ENCODE measurements at regions not wholly inside any gene's neighbourhood (a gene's known extent, or its start where the extent isn't known, plus 50 kb on each side); places are given as distances from the start of the nearest gene placed in this dataset.
A peak's percentile ranks its signal among the peaks of the same experiment; 100 is the strongest.
"Not testable (repeated sequence)": the region's sequence is repeated elsewhere in the genome, so short reads cannot be mapped to it uniquely, and the experiment has no call there.

DNA sequence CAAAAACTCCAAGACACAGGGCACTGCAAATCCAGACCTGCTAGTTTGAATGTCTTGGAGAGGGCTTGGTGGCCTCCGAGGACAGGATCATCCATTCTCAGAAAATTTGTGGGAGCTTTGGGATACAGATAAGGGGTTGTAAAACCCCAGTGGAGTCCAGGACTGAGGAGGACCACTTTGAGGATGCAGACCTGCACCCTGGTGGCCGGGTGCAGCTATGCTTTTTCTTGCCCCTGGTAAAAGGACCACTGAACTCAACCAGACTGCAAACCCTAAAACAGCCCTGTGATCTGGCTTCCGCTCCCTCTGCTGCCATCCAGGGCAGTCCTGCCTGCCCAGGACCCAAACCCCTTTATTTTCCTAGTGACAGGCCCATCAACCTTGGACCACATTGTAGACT lies 169.5 kb upstream of the DAAM1 start:
- no peak for DNase-seq

DNA sequence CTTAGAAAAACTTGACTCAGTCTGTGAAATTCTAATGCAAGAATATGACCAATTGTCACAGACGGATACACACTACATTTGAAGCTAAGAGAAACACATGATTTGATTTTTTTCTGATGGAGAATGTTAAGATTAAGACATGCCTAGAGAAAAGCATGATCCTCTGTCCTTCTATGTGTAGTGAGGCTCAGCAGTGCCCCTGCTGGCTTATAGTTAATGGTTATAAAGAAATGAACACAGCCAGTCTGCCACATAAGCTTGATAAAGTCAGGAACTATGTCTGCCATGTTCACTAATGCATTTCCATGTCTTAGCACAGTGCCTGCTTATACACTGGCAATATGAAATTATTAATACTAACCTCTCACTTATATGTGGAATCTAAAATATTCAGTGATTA lies 168.1 kb upstream of the DAAM1 start:
- no peak for DNase-seq

DNA sequence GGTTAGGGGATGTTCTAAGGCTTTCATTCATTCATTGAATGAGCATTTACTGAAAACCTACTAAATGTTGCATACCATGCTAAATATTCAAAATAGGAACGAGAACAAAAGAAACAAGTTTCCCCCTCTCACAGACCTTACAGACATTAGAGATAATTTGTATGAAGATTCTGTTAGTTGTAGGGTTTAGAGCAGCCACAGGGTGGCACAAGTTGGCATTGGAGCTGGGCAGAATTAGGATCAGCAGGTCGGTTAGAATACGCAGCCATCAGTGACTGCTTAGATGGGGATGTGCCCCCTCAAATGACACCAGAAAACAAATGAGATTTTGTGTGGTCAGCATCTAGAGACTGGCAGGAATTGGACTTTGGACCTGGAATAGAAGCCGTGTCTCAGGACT lies 166.3 kb upstream of the DAAM1 start:
- DNase-seq: no peak

DNA sequence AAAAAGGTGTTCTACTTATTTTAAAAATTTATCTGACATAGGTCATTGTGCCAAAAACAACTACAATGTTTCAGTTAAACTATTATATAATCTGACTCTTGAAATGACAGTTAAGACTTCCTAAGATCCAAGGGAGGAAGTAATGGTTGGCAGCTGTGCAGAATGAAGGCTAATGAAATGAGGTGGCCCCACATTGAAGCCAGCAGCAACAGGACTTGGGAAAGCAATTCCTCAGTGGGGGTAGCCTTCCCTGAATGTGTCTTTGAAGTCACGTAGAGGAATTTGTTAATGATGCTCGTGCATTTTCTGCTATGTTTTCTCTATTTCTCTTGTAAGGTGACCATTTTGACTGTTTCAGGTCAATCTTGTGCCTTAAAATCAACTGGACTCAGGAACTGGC lies 162.4 kb upstream of the DAAM1 start:
- DNase-seq: no peak

DNA sequence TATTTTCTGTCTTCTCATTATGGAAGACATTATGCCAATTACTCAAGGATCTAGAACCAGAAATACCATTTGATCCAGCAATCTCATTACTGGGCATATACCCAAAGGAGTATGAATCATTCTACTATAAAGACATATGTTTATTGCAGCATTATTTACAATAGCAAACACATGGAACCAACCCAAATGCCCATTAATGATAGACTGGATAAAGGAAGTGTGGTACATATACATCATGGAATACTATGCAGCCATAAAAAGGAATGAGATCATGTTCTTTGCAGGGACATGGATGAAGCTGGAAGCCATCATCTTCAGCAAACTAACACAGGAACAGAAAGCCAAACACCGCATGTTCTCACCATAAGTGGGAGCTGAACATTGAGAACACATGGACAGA lies 161.8 kb upstream of the DAAM1 start:
- not testable (repeated sequence) for DNase-seq

DNA sequence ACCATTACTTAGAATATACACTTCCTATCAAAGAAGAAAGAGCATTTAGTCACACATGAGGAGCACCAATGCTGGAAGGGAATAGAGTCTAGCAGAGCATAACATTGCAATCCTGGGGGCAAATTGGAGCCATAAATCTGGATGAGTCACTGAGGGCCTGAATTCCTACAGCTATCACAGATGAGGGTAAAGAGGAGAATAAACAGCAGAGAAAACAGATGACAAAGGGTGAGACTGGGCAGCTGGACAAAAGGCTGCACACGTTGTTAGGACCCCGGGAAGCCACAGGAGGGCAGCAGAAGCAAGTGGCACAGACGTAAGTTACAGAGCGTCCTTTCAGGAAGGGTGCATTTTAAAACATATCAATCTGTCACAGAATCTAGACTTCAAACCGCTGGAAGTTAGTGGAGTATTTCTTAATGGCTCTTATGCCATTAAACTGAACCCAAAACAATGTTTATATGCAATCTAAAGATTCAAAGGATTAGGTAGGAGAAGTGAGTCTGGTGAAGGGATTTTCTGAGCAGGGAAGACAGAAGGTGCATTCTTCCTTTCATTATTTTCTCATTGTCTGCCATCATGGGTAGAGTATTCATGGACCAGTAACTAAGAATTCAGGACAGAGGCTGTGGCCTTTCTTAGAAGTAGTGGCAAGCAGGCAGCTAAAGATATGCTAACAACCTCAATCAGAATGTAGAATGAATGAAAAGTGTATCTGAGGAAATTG lies 159.8 kb upstream of the DAAM1 start:
- no peak for DNase-seq

DNA sequence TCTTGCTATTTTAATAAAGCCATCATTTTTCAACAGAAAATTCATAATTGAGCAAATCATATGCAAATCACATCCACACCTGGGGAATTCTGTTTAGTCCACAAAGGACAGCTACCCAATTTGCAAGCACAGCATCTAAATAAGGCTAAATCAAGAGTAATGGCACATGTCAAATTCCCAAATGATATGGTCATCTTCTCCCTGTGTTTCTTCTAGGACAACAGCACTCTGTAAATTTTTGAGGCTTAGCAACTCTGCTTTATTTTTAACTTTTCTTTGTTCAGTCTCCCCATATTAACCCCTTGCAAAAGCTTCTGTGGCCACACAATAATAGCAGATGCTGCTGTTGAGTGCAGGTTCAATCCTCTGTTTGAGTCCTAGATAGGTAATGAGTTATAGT lies 155.6 kb upstream of the DAAM1 start:
- DNase-seq: no peak

DNA sequence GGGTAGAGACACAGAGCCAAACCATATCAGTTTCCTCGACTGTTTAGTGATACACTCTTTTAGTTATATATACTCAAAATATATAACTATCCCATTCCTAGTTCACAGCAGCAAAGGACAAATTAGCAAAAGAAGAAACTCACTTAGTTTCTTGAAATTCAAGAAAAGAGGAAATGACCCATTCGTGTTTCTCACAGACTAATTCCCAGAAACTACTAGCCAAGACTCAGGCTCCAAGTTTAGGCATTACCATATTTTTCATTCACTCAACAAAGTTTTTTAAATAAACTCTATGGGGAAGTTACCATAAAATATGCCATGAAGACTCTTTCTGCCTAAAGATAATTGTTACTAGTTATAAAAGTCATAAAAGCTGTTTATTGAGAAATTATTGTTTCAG lies 152.3 kb upstream of the DAAM1 start:
- no peak for DNase-seq

DNA sequence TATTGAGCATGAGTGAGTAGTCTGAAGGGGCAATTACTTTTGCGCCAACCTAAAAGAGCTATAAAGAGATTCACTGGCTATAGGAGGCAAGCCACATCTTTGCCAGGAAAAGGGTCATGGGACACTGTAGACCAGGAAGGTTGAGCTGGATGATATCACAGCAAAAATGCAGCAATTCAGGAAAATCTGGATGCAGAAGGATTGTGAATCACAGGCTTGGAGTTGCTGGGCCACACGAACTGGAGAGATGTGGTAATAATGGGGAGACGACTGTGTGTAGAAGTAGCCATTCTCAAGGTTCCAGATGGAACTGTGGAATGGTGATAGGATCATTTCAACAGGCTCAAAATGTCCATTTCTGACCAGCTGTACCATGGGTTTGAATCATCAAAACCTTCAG lies 151.4 kb upstream of the DAAM1 start:
- no peak for DNase-seq

DNA sequence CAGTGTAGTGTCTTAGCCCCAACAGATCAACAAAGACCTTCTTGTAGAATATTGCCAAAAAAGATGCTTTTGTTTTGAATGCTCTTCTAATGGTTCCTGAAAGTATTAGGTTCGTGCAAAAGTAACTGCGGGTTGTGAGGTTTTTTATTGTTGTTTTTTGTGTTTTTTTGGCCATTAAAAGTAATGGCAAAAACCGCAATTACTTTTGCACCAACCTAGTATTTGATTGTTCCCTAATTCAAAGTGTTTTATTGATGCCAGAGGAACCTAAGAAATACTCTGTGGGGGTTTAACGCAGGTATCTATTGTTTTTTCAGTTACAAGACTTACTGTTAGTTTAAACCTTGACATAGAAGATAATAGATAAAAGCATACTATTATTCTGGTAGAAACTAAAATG lies 150.8 kb upstream of the DAAM1 start:
- no peak for DNase-seq

DNA sequence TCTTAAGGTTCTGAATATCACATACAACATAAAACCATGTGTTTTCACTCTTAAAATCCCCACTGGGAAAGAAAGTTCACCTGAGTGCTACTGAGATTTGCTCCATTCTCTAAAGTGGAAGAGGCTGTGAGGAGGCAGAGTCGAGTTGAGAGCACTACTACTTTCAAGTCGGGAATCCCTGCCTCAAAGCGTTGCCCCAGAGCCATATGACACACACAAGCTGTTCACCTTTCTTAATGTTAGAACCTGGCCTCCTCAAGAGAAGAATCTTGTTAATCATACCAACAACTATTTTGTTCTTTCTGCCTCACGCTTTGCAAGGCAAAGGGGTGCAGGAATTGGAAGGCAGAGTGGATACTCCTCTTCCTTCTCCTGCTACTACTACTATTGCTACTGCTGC lies 149.7 kb upstream of the DAAM1 start:
- no peak for DNase-seq

DNA sequence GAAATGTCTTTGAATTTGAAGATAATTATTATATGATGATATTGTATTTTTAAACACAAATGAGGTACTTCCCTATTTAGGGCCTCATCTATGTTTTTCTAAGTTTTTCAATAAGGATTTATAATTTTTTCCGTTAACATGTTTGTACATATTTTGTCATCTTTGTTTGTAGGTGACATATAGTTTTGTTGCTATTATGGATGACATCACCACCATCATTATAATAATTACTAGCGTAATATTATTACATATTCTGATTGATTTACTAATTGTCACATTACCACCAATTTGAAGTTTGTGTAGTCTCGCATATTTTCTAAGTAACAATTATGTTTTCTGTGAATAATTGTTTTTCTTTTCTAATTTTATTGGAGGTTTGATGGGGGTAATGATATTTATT lies 147.2 kb upstream of the DAAM1 start:
- no peak for DNase-seq

DNA sequence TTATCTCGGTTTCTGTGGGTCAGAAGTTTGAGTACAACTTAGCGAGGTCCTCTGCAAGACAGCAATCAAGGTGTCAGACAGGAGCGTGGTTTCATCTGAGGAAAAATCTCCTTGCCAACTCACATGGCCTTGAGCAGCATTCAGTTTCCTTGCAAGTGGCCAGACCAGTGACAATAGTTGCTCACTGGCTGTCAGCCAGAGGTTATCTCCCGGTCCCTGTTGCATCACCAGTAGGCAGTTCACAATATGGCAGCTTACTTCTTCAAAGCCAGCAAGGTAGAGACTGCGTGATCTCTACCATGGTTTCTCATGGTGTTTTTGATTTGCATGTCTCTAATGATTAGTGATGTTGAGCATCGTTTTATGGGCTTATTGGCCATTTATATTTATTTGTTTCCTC lies 143.8 kb upstream of the DAAM1 start:
- no peak for DNase-seq

DNA sequence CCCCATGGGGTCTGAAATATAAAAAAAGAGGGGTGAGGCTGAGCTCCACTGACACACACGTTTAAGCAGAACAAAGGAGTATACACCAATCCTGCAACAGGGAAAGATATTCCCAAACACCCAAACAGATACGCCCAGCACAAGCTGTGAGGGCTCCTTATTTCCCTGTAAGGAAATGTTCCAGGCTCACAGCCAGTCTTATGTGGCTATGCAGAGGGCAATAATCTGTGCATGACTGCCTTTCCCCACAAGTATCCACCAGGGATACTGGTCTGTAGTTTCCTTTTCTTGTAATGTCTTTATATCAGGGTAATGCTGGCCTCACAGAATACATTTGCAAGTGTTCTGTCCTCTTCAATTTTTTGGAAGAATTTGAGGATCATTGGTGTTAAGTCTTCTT lies 141.7 kb upstream of the DAAM1 start:
- no peak for DNase-seq

DNA sequence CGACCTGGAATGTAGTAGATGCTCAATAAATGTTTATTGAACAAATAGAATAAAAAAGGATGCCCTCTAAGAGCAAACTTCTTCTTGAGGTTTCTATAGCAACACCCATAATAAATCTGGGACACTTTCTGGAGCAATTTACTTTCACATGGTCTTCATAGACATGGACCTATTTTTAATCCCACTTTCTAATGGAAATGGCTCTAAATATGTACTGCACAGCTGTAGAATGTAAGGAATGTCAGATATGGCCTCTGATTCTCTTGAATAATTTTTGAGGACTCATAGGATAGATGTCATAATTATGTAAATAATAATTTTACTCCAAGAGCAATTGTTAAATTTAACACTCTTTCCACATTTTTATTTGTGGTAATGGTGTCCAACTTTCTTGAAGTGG lies 133.5 kb upstream of the DAAM1 start:
- DNase-seq: no peak

DNA sequence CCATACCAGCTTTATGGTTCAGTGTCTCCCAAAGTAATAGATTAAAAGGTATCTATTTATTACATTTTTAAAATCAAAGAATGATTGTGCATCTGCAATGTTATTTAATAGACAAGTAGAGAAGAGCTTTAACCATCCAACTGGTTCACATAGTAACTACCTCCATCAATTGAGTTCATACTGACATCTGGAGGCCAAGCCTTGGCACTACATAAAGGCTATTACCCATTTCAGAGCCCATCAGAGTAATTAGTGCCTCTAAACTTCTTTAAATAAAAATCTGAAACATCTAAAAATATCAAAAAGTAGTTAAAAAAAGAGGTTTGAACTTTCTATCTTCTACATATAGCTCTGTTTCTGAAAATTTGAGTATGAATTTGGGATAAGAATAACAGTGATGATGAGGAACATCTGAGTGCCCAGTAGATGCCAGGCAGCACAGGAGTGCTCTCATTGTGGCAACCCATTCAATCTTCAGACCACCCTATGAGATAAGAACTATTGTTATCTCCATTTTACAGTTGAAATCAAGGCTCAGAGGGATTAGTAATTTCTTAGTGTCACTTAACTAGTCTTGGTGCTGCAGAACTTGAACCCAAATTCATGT lies 132.9 kb upstream of the DAAM1 start:
- DNase-seq: peak; percentile 20

DNA sequence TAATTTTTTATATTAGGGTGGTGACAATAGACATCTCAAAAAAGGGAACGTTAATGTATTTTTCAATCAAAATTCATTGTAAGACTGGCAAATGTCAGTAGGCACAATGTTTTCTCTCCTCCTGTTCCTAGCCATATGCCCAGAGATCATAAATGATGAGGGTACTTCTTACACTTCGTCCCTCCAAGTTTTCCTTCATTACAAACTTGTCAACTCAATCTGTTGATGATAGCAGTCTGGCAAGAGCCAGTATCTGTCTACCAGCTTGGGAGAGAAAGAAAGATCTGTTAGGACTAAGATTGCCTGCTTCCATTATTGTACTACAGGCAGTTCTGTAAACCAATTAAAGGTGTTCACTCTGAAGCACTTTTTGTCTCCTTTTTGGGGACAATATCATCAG lies 130.9 kb upstream of the DAAM1 start:
- no peak for DNase-seq

DNA sequence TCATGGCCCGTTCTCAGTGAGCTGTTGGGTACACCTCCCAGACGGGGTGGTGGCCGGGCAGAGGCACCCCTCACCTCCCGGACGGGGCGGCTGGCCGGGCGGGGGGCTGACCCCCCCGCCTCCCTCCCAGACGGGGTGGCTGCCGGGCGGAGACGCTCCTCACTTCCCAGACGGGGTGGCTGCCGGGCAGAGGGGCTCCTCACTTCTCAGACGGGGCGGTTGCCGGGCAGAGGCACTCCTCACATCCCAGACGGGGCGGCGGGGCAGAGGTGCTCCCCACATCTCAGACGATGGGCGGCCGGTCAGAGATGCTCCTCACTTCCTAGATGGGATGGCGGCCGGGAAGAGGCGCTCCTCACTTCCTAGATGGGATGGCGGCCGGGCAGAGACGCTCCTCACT lies 129.7 kb upstream of the DAAM1 start:
- not testable (repeated sequence) for DNase-seq

DNA sequence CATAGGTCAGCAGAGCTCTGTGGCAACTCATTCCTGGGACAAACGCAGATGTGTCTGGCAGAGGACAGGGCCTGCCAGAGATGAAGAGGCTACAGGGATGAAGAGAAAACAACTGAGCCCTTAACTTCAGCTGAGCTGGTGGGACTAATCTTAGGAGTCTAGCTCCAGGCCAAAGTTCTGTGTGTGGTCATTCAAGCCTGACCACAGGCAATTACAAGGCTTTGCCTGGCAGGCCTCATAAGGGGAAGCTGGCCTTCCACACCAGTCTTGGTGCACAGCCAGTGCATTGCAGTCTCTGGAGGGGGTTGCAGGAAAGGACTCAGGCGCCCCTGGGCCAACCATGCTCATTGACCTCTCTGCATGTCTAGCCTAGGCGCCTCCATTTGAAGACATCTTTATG lies 127.6 kb upstream of the DAAM1 start:
- no peak for DNase-seq

DNA sequence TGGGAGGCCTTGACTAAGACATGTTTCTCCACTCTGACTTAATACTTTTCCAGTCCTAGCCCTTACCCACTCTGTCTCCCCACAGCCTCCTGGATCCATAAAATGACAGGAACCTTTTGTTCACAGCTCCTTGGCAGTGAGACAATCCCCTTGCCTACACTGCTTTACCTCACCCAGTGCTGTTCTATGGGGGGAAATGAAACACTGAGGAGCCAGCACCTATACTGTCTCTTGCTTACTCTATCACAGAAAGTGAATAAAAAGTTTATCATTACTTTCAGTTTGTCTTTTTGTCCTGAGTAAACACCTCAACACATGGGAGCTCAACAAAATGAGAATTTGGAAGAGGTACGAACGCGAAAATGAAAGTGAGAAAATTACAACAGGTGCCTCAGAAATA lies 127.2 kb upstream of the DAAM1 start:
- no peak for DNase-seq

DNA sequence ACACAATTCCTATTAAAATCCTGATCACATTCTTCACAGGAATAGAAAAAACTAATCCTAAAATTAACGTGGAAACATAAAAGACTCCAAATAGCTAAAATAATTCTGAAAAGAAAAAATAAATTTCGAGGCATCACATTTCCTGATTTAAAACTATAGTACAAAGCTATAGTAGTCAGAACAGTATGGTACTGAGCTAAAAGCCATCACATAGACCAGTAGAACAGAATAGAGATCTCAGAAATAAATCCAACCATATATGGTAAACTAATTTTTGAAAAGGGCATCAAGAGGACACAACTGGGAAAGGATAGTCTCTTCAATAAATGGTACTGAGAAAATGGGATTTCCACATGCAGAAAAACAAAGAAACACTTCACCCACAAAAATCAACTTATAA lies 125.2 kb upstream of the DAAM1 start:
- DNase-seq: no peak

DNA sequence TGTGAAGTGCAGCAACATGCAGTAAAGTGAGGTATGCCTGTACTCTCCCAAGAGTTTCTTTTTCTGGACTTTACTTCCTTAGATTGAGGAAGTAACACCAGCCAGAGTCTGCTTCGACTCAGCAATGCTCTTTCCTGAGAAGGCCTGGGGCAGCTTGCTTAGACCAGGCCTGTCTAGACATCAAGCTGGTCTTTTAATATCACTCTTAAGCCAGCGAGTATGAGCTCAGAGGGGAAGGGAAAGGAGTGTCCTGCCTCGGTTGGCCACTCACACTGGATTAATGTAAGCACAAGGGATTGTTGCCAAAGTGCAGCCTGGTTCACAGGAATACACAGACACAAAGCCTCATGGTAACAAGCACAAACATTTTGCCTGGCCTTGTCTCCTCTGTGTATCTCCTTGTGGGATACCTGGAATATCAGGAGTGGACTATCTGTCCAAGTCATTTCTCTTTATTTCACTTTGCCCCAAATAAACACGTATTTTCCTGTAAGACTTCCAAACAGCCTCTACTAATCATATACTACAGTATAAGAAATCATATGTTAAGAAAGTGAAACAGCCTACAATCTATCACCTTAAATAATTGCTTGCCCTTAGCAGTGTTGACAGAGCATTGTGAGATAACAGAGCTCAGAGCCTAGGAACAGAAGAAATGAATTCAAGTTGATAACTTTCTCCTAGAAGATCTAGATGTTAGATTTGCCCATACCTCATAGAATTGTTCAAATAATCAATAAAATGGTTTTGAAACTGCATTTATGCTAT lies 121.2 kb upstream of the DAAM1 start:
- no peak for DNase-seq

DNA sequence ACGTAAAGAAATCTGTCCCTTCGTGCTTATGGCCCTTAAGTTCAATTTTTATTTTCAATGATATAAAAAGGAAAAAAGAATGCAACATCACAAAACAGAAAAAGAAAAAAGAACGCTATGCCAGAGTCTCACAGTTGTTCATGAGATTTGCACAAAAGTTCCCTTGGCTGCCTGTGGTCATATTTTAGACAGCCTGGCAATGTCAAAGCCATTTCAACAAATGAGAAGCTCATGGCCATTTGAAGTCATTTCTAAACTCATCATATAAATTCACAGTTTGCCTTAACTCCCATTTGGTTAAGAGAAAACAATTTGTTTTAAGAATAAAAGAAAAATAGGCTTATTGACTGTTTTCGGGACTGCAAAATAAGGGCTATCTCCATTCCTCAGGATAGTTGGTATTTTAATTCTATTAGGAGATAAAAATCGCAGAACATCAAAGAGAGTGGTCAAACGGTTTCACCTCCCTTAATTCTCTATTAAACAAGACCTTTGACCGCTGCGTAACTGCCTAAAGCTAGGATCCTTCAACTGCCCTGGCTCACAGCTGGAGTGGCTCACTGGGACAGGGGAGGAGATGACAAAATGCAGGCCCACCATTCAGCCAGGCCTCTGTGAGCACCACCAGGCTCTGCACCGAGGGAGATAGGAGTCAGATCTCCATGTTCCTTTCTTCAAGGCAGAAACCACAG lies 119.2 kb upstream of the DAAM1 start:
- DNase-seq: no peak

DNA sequence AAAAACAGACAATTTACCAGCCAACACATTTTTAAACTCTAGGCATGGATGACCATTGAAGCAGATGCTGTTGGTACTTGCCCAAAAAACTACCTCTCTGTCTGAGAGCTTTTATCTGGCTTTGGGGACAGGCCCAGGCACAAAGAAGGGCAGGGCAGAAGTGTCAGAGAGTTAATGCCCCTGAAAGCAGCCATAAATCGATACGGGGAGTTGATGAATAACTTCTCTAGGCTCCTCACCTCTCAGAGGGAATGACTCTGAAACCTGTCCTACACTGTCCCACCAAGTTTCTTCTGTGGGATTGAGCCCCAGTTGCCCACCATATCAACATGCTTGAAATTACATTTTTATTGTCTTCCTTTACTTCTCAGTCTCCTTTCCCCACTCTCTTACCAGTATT lies 113.0 kb upstream of the DAAM1 start:
- no peak for DNase-seq

Measured in NCI-H2081 treated with DMSO at 0.1 percent for 48 hours (cell line).